HEK293 (cell line): ENCODE measurements at regions not wholly inside any gene's neighbourhood (a gene's known extent, or its start where the extent isn't known, plus 50 kb on each side); places are given as distances from the start of the nearest gene placed in this dataset.

Source experiments
- CTCF ChIA-PET: fragments of 350-600 bp; formaldehyde crosslinking; extraction: SDS; loops from one replicate; lab custom pipeline; 2021; ENCODE audit warnings: antibody characterized with exemption; lab: Yijun Ruan, JAX
- POLR2A ChIA-PET: fragments of 300-600 bp; formaldehyde crosslinking; extraction: SDS; loops from one replicate; lab custom pipeline; 2020; ENCODE audit warnings: antibody characterized with exemption, inconsistent platforms; lab: Yijun Ruan, JAX
- H3K27ac ChIP-seq: fragments of 200-500 bp; sonication (Bioruptor generic); 2 replicates; pipeline ENCODE4 v1.5.1; 2014; ENCODE audit warnings: low read depth, low read length, control low read depth, inconsistent platforms; ENCODE audit errors: extremely low read depth
- H3K36me3 ChIP-seq, 2 experiments: fragments of 200-500 bp in 1 of 2; sonication (Bioruptor generic) in 1 of 2; 1 replicate in 1 of 2; 2 replicates in 1 of 2; pipeline ENCODE4 v1.5.1; 2014 to 2017; ENCODE audit warnings: inconsistent platforms in 2 of 2, low read length in 2 of 2; ENCODE audit not compliant: control insufficient read depth in 2 of 2, insufficient read depth in 1 of 2
- H3K4me1 ChIP-seq: fragments of 200-500 bp; sonication (Bioruptor generic); 2 replicates; pipeline ENCODE4 v1.5.1; 2014; ENCODE audit warnings: mild to moderate bottlenecking, low read length, inconsistent platforms; ENCODE audit not compliant: control insufficient read depth, insufficient read depth
- H3K4me3 ChIP-seq: 2 replicates; pipeline ENCODE4 v1.5.1; 2011; ENCODE audit warnings: low read depth, mild to moderate bottlenecking, control low read depth, low read length, moderate library complexity
- H3K9me3 ChIP-seq: fragments of 200-500 bp; sonication (Bioruptor generic); 2 replicates; pipeline ENCODE4 v1.5.1; 2014; ENCODE audit warnings: low read depth, low read length, inconsistent platforms; ENCODE audit not compliant: control insufficient read depth, insufficient read depth
- AEBP2 ChIP-seq: fragments of 450-650 bp; formaldehyde crosslinking; IDR thresholded peaks from 2 replicates; pipeline ENCODE4 v1.5.1; 2016; ENCODE audit warnings: missing biosample characterization, missing genetic modification characterization, borderline replicate concordance
- HOXC10 ChIP-seq: sonication (generic); formaldehyde crosslinking; IDR thresholded peaks from 2 replicates; pipeline ENCODE4 v1.8.1; 2023; ENCODE audit warnings: mild to moderate bottlenecking, missing genetic modification reagents
- KLF8 ChIP-seq: fragments of 450-650 bp; formaldehyde crosslinking; IDR thresholded peaks from 2 replicates; pipeline ENCODE4 v1.5.1; 2016; ENCODE audit warnings: missing biosample characterization, missing genetic modification characterization
- SCRT1 ChIP-seq: fragments of 450-650 bp; formaldehyde crosslinking; IDR thresholded peaks from 2 replicates; pipeline ENCODE4 v1.5.1; 2016; ENCODE audit warnings: missing biosample characterization, missing genetic modification characterization, borderline replicate concordance
- TCF7L2 ChIP-seq: IDR thresholded peaks from 2 replicates; pipeline ENCODE4 v1.6.1; 2011; ENCODE audit warnings: low read depth, mild to moderate bottlenecking, inconsistent platforms, low read length, moderate library complexity, borderline replicate concordance
- YY2 ChIP-seq: fragments of 450-650 bp; formaldehyde crosslinking; IDR thresholded peaks from 2 replicates; pipeline ENCODE4 v1.5.1; 2016; ENCODE audit warnings: missing biosample characterization, missing genetic modification characterization
- ZBTB7A ChIP-seq: fragments of 450-650 bp; formaldehyde crosslinking; IDR thresholded peaks from 2 replicates; pipeline ENCODE4 v1.5.1; 2016; ENCODE audit warnings: low read depth, missing biosample characterization, missing genetic modification characterization
- ZFHX2 ChIP-seq: fragments of 450-650 bp; formaldehyde crosslinking; conservative IDR thresholded peaks from 2 replicates; pipeline ENCODE4 v1.5.1; 2016; ENCODE audit warnings: missing biosample characterization, missing genetic modification characterization
- ZNF112 ChIP-seq: fragments of 450-650 bp; formaldehyde crosslinking; IDR thresholded peaks from 2 replicates; pipeline ENCODE4 v1.5.0; 2017; ENCODE audit warnings: missing biosample characterization, missing genetic modification characterization
- ZNF121 ChIP-seq: fragments of 450-650 bp; formaldehyde crosslinking; IDR thresholded peaks from 2 replicates; pipeline ENCODE4 v1.5.1; 2016; ENCODE audit warnings: missing biosample characterization, missing genetic modification characterization
- ZNF221 ChIP-seq: fragments of 450-650 bp; formaldehyde crosslinking; IDR thresholded peaks from 2 replicates; pipeline ENCODE4 v1.5.1; 2017; ENCODE audit warnings: missing biosample characterization, missing genetic modification characterization, borderline replicate concordance
- ZNF23 ChIP-seq: fragments of 450-650 bp; formaldehyde crosslinking; IDR thresholded peaks from 2 replicates; pipeline ENCODE4 v1.5.1; 2016; ENCODE audit warnings: missing biosample characterization, missing genetic modification characterization, borderline replicate concordance
- ZNF280C ChIP-seq: fragments of 450-650 bp; formaldehyde crosslinking; IDR thresholded peaks from 2 replicates; pipeline ENCODE4 v1.5.1; 2016; ENCODE audit warnings: missing biosample characterization, missing genetic modification characterization
- ZNF311 ChIP-seq: fragments of 450-650 bp; formaldehyde crosslinking; IDR thresholded peaks from 2 replicates; pipeline ENCODE4 v1.5.1; 2017; ENCODE audit warnings: missing biosample characterization, missing genetic modification characterization, borderline replicate concordance
- ZNF341 ChIP-seq: fragments of 450-650 bp; formaldehyde crosslinking; IDR thresholded peaks from 2 replicates; pipeline ENCODE4; 2016; ENCODE audit warnings: low read depth, missing biosample characterization, missing genetic modification characterization
- ZNF354C ChIP-seq: fragments of 450-650 bp; formaldehyde crosslinking; IDR thresholded peaks from 2 replicates; pipeline ENCODE4 v1.5.1; 2016; ENCODE audit warnings: missing biosample characterization, missing genetic modification characterization, low read depth, borderline replicate concordance
- ZNF426 ChIP-seq: fragments of 450-650 bp; formaldehyde crosslinking; IDR thresholded peaks from 2 replicates; pipeline ENCODE4 v1.5.1; 2017; ENCODE audit warnings: missing biosample characterization, missing genetic modification characterization, mild to moderate bottlenecking, inconsistent platforms, moderate library complexity
- ZNF433 ChIP-seq: fragments of 450-650 bp; formaldehyde crosslinking; IDR thresholded peaks from 2 replicates; pipeline ENCODE4 v1.5.1; 2016; ENCODE audit warnings: missing biosample characterization, missing genetic modification characterization, low read depth
- ZNF561 ChIP-seq: fragments of 450-650 bp; IDR thresholded peaks from 2 replicates; pipeline ENCODE4 v1.5.1; 2018; ENCODE audit warnings: missing biosample characterization, missing genetic modification characterization, borderline replicate concordance
- ZNF660 ChIP-seq: fragments of 450-650 bp; IDR thresholded peaks from 2 replicates; pipeline ENCODE4 v1.5.1; 2018; ENCODE audit warnings: missing biosample characterization, mild to moderate bottlenecking, missing genetic modification characterization
- ZNF76 ChIP-seq: fragments of 450-650 bp; formaldehyde crosslinking; IDR thresholded peaks from 2 replicates; pipeline ENCODE4; 2016; ENCODE audit warnings: low read depth, missing biosample characterization, missing genetic modification characterization, borderline replicate concordance
- ZNF768 ChIP-seq: fragments of 450-650 bp; formaldehyde crosslinking; IDR thresholded peaks from 2 replicates; pipeline ENCODE4 v1.5.1; 2018; ENCODE audit warnings: missing biosample characterization, mild to moderate bottlenecking, missing genetic modification characterization
- ZNF785 ChIP-seq: fragments of 450-650 bp; formaldehyde crosslinking; IDR thresholded peaks from 2 replicates; pipeline ENCODE4 v1.5.1; 2016; ENCODE audit warnings: missing biosample characterization, missing genetic modification characterization
- ZNF843 ChIP-seq: fragments of 450-650 bp; formaldehyde crosslinking; IDR thresholded peaks from 2 replicates; pipeline ENCODE4 v1.5.1; 2016; ENCODE audit warnings: missing biosample characterization, missing genetic modification characterization
- TF ChIP-seq, protein P1 (sequence below): fragments of 450-650 bp; formaldehyde crosslinking; IDR thresholded peaks from 2 replicates; pipeline ENCODE4 v1.5.1; 2016; ENCODE audit warnings: missing biosample characterization, missing genetic modification characterization
- TF ChIP-seq, protein P2 (sequence below): fragments of 450-650 bp; formaldehyde crosslinking; IDR thresholded peaks from 2 replicates; pipeline ENCODE4 v1.5.1; 2017; ENCODE audit warnings: missing biosample characterization, missing genetic modification characterization

- no peaks in the 10 kb centered on the region for H3K9me3 ChIP-seq
- H3K36me3 ChIP-seq: no peaks in the 10 kb centered on the region
- CTCF ChIA-PET: no interaction called here
- no peak for TF ChIP-seq ZNF76 (tag by site-specific recombination)
- TF ChIP-seq ZFHX2 (tag by site-specific recombination): no peak
- no peak for TF ChIP-seq KLF8 (tag by site-specific recombination)
- no peak for TF ChIP-seq ZNF785 (tag by site-specific recombination)
- TF ChIP-seq ZNF768 (tag by site-specific recombination): no peak
- no peak for TF ChIP-seq ZNF843
- TF ChIP-seq ZNF660 (tag by site-specific recombination): no peak
- no peak for TF ChIP-seq HOXC10 (CRISPR knock-in tag)
- TF ChIP-seq ZNF280C (tag by site-specific recombination): no peak
- TF ChIP-seq ZNF433: no peak
- TF ChIP-seq ZNF561 (tag by site-specific recombination): no peak
- H3K4me1 ChIP-seq: no peaks in the 10 kb centered on the region
- no peak overlapping the region for H3K4me3 ChIP-seq
- no peak overlapping the region for H3K27ac ChIP-seq
- POLR2A ChIA-PET: no interaction called here
Observed at GRCh38 chr16:61403386-61403785, 632.9 kb downstream of the CDH8 start.

GRCh38 chr16:61391896-61392295, 644.3 kb downstream of the CDH8 start:
- no peaks in the 10 kb centered on the region for H3K36me3 ChIP-seq
- no peak overlapping the region for H3K4me3 ChIP-seq
- POLR2A ChIA-PET: no interaction called here
- TF ChIP-seq ZNF221 (no peak), ZNF280C (tag by site-specific recombination) (no peak), TCF7L2 (no peak), ZNF426 (no peak), ZNF76 (tag by site-specific recombination) (no peak), ZNF121 (tag by site-specific recombination) (no peak), SCRT1 (tag by site-specific recombination) (no peak), ZNF341 (tag by site-specific recombination) (no peak), AEBP2 (tag by site-specific recombination) (no peak), ZNF354C (tag by site-specific recombination) (no peak), ZNF843 (no peak), ZNF311 (no peak), YY2 (tag by site-specific recombination) (no peak), ZNF23 (tag by site-specific recombination) (no peak), ZBTB7A (tag by site-specific recombination) (no peak), ZNF112 (no peak)
- TF ChIP-seq, protein P1, sequence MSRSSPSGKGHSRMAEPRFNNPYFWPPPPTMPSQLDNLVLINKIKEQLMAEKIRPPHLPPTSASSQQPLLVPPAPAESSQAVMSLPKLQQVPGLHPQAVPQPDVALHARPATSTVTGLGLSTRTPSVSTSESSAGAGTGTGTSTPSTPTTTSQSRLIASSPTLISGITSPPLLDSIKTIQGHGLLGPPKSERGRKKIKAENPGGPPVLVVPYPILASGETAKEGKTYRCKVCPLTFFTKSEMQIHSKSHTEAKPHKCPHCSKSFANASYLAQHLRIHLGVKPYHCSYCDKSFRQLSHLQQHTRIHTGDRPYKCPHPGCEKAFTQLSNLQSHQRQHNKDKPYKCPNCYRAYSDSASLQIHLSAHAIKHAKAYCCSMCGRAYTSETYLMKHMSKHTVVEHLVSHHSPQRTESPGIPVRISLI: no peak
- TF ChIP-seq, protein P2, sequence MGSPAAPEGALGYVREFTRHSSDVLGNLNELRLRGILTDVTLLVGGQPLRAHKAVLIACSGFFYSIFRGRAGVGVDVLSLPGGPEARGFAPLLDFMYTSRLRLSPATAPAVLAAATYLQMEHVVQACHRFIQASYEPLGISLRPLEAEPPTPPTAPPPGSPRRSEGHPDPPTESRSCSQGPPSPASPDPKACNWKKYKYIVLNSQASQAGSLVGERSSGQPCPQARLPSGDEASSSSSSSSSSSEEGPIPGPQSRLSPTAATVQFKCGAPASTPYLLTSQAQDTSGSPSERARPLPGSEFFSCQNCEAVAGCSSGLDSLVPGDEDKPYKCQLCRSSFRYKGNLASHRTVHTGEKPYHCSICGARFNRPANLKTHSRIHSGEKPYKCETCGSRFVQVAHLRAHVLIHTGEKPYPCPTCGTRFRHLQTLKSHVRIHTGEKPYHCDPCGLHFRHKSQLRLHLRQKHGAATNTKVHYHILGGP (tag by site-specific recombination): no peak
- H3K4me1 ChIP-seq: no peaks in the 10 kb centered on the region
- CTCF ChIA-PET: no interaction called here
- H3K27ac ChIP-seq: no peak overlapping the region
- no peaks in the 10 kb centered on the region for H3K9me3 ChIP-seq
